GM12891 (cell line): ENCODE measurements at regions not wholly inside any gene's neighbourhood (a gene's known extent, or its start where the extent isn't known, plus 50 kb on each side); places are given as distances from the start of the nearest gene placed in this dataset.

Experiments used
- POLR2AphosphoS5 ChIP-seq: IDR thresholded peaks from 2 replicates; pipeline ENCODE4 v1.6.1; 2011; ENCODE audit warnings: low read depth, low read length, control low read depth
- TAF1 ChIP-seq: IDR thresholded peaks from 2 replicates; pipeline ENCODE4 v1.6.1; 2011; ENCODE audit warnings: low read depth, low read length, control low read depth

- TF ChIP-seq TAF1 (no peak), POLR2AphosphoS5 (no peak)
Observed at GRCh38 chr4:11037637-11038036, 353.1 kb upstream of the CLNK start.
